Hepatocyte (in vitro differentiated cells): ENCODE measurements at regions not wholly inside any gene's neighbourhood (a gene's known extent, or its start where the extent isn't known, plus 50 kb on each side); places are given as distances from the start of the nearest gene placed in this dataset.

Experiments used
- DNase-seq: peaks from one replicate; pipeline ENCODE4 v3.0.0-alpha.2; 2016; ENCODE audit warnings: low spot score
- H2AFZ ChIP-seq: fragments of 200-600 bp; sonication (generic); 2 replicates; pipeline ENCODE4 v1.6.0; 2016; ENCODE audit warnings: antibody characterized with exemption, mild to moderate bottlenecking
- H3K27ac ChIP-seq: fragments of 200-600 bp; sonication (generic); 2 replicates; pipeline ENCODE4 v1.5.1; 2016; ENCODE audit warnings: mild to moderate bottlenecking
- H3K27me3 ChIP-seq: fragments of 200-600 bp; sonication (generic); 2 replicates; pipeline ENCODE4 v1.6.1; 2016
- H3K36me3 ChIP-seq: fragments of 200-600 bp; sonication (generic); replicated peaks from 2 replicates; pipeline ENCODE4 v1.5.1; 2016; ENCODE audit warnings: low read depth; ENCODE audit not compliant: insufficient read depth
- H3K4me1 ChIP-seq: fragments of 200-600 bp; sonication (generic); 2 replicates; pipeline ENCODE4 v1.5.1; 2016; ENCODE audit warnings: mild to moderate bottlenecking, moderate library complexity; ENCODE audit not compliant: insufficient read depth
- H3K4me2 ChIP-seq: fragments of 200-600 bp; sonication (generic); 2 replicates; pipeline ENCODE4 v1.6.0; 2016
- H3K4me3 ChIP-seq: fragments of 200-600 bp; sonication (generic); 2 replicates; pipeline ENCODE4 v1.5.1; 2016; ENCODE audit warnings: mild to moderate bottlenecking
- H3K79me2 ChIP-seq: fragments of 200-600 bp; sonication (generic); 2 replicates; pipeline ENCODE4 v1.6.0; 2017; ENCODE audit warnings: mild to moderate bottlenecking
- H3K9me2 ChIP-seq: fragments of 200-600 bp; sonication (generic); replicated peaks from 2 replicates; pipeline ENCODE4 v1.6.0; 2017; ENCODE audit warnings: mild to moderate bottlenecking; ENCODE audit not compliant: insufficient read depth
- H3K9me3 ChIP-seq: fragments of 200-600 bp; sonication (generic); 2 replicates; pipeline ENCODE4 v1.5.1; 2016; ENCODE audit warnings: low read depth, mild to moderate bottlenecking
- H4K20me1 ChIP-seq: fragments of 200-600 bp; sonication (generic); 2 replicates; pipeline ENCODE4 v1.6.0; 2016; ENCODE audit warnings: mild to moderate bottlenecking; ENCODE audit not compliant: insufficient read depth, poor library complexity, severe bottlenecking
- EZH2 ChIP-seq: fragments of 200-600 bp; sonication (generic); IDR thresholded peaks from 2 replicates; pipeline ENCODE4 v1.6.1; 2016; ENCODE audit warnings: antibody characterized with exemption, mild to moderate bottlenecking, borderline replicate concordance
- EZH2phosphoT487 ChIP-seq: fragments of 200-600 bp; sonication (generic); IDR thresholded peaks from one replicate; pipeline ENCODE4 v1.6.1; 2018; ENCODE audit warnings: antibody characterized with exemption, mild to moderate bottlenecking, low read depth, moderate library complexity; ENCODE audit not compliant: unreplicated experiment, severe bottlenecking
- WGBS: methylation state at CpG from one replicate; pipeline ENCODE4 v1.1.6; 2016; ENCODE audit warnings: low lambda C conversion rate; ENCODE audit errors: missing lambda C conversion rate; 5-methylcytosine and 5-hydroxymethylcytosine counted together
- TF ChIP-seq, protein P1 (sequence below): fragments of 200-600 bp; sonication (generic); IDR thresholded peaks from 2 replicates; pipeline ENCODE4 v1.5.1; 2016; ENCODE audit warnings: antibody characterized with exemption, mild to moderate bottlenecking; ENCODE audit not compliant: poor library complexity

DNA sequence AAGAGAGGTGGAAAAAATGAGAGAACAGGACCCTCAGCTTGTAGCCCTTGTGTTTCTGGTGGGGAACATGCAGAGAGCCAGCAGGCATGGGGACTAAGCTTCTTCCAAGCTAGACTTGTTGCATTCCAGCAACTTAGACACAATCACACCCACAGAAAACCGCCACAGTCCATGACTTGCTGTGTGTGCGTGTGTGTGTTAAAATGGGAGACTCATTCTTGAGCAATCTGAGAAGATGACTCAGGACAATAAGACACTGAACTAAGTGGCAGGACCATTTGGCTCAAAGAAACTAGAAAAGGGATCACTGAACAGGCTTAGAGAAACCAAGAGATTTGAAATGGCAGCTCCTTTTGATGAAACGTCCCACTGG is 78.0 kb downstream of the HLX start:
- WGBS = 66% methylated on average over 3 of the region's 3 CpGs
- no peaks in the 10 kb centered on the region for H4K20me1 ChIP-seq
- peak overlapping the region; percentile 25 for H3K27ac ChIP-seq
- no peaks in the 10 kb centered on the region for H3K9me2 ChIP-seq
- no peaks in the 10 kb centered on the region for H3K4me1 ChIP-seq
- H3K4me2 ChIP-seq = no peak overlapping the region
- TF ChIP-seq EZH2phosphoT487 (no peak), EZH2 (no peak)
- TF ChIP-seq, protein P1, sequence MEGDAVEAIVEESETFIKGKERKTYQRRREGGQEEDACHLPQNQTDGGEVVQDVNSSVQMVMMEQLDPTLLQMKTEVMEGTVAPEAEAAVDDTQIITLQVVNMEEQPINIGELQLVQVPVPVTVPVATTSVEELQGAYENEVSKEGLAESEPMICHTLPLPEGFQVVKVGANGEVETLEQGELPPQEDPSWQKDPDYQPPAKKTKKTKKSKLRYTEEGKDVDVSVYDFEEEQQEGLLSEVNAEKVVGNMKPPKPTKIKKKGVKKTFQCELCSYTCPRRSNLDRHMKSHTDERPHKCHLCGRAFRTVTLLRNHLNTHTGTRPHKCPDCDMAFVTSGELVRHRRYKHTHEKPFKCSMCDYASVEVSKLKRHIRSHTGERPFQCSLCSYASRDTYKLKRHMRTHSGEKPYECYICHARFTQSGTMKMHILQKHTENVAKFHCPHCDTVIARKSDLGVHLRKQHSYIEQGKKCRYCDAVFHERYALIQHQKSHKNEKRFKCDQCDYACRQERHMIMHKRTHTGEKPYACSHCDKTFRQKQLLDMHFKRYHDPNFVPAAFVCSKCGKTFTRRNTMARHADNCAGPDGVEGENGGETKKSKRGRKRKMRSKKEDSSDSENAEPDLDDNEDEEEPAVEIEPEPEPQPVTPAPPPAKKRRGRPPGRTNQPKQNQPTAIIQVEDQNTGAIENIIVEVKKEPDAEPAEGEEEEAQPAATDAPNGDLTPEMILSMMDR = no peak
- no peak overlapping the region for H3K4me3 ChIP-seq
- H3K36me3 ChIP-seq = no peaks in the 10 kb centered on the region
- H3K27me3 ChIP-seq = no peaks in the 10 kb centered on the region
- no peaks in the 10 kb centered on the region for H3K79me2 ChIP-seq
- no peak overlapping the region for H2AFZ ChIP-seq
- peak; percentile 26 for DNase-seq
- H3K9me3 ChIP-seq = no peaks in the 10 kb centered on the region

DNA sequence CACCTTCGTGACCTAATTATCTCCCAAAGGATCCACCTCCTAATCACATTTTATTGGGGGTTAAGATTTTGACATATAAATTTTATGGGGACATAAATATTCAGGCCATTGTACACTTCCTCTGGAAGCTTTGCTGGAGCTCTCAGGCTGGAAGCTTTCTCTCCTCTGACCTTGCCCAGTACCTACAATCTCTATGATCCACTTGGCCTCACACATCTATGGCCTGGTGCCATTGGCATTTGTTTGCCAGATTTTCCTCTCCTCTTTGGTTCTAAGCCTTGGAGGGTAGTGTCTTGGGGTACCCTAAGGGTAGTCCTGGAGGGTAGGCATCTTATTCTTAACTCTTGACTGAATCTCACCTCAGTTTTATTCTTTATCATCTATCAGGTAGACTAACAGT is 79.0 kb downstream of the HLX start:
- no peaks in the 10 kb centered on the region for H4K20me1 ChIP-seq

DNA sequence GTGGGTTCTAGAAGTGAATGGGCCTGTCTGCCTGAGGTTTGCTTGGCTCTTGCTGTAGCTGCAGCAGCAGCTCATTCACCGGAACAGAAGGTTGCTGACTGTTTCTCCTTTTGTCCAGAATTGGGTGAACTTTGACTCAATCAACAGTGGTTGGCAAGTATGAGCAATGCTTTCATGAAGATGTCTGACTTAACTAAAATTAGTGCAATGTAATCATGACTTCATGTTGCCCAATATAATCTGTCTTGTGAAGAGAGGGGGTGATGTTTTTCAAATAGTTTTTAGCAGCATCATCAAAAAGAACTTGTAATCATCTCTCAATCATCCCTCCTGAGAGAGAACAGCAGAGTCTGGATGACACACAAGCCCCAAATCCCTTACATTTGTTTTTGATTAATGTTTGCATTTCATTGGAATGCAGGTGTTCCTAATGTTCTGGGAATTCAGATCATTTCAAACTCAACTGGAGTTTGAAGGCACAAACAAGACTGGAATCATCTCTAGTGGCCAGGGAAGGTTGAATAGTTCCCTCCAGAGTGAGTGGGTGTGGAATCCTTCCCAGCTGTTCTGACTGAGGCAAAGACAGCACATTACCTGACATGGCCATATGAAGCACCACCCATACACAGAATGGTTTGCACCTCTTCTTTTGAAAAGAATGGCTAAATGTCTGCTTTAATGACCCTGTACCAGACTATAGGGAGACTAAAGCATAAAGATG is 82.9 kb downstream of the HLX start:
- Histone ChIP-seq H2AFZ (no peak overlapping the region), H3K4me2 (no peak overlapping the region)

More for the DNA sequence above, 79.0 kb downstream of the HLX start:
- H3K4me2 ChIP-seq = no peak overlapping the region
- H3K36me3 ChIP-seq = no peaks in the 10 kb centered on the region
- whole genome bisulfite sequencing = 87% methylated on average over 1 of the region's 1 CpG
- no peak overlapping the region for H3K27ac ChIP-seq
- no peak for DNase-seq
- H3K9me2 ChIP-seq = no peaks in the 10 kb centered on the region
- no peak overlapping the region for H2AFZ ChIP-seq
- no peaks in the 10 kb centered on the region for H3K27me3 ChIP-seq
- TF ChIP-seq, protein P1 = no peak
- no peak for TF ChIP-seq EZH2phosphoT487
- no peak for TF ChIP-seq EZH2
- H3K9me3 ChIP-seq = no peaks in the 10 kb centered on the region
- no peaks in the 10 kb centered on the region for H3K79me2 ChIP-seq
- H3K4me3 ChIP-seq = no peak overlapping the region
- H3K4me1 ChIP-seq = no peaks in the 10 kb centered on the region

More for the DNA sequence above, 82.9 kb downstream of the HLX start:
- H3K27ac ChIP-seq = peak overlapping the region; percentile 33
- peak; percentile 28 for DNase-seq
- no peak for TF ChIP-seq EZH2phosphoT487
- TF ChIP-seq, protein P1 = no peak
- no peak overlapping the region for H3K4me3 ChIP-seq
- no peaks in the 10 kb centered on the region for H3K79me2 ChIP-seq
- H4K20me1 ChIP-seq = no peaks in the 10 kb centered on the region
- no peaks in the 10 kb centered on the region for H3K9me3 ChIP-seq
- no peaks in the 10 kb centered on the region for H3K9me2 ChIP-seq
- no peaks in the 10 kb centered on the region for H3K27me3 ChIP-seq
- H3K36me3 ChIP-seq = no peaks in the 10 kb centered on the region
- no peaks in the 10 kb centered on the region for H3K4me1 ChIP-seq
- WGBS = 75% methylated on average over 1 of the region's 1 CpG
